ENCODE measurements at regions not wholly inside any gene's neighbourhood (a gene's known extent, or its start where the extent isn't known, plus 50 kb on each side); places are given as distances from the start of the nearest gene placed in this dataset.

- TF ChIP-seq CTCF (IDR thresholded peaks at IDR 0.05; ENCODE audit: low read depth, low read length), result no peak
- H3K4me3 ChIP-seq (ENCODE audit: low read depth, low read length), result no peak overlapping the region
These were observed 155.4 kb downstream of the DLL1 start for GRCh38 chr6:170135461-170135820.

- TF ChIP-seq CTCF (IDR thresholded peaks at IDR 0.05; ENCODE audit: low read depth, low read length), result no peak
- H3K4me3 ChIP-seq (ENCODE audit: low read depth, low read length), result no peak overlapping the region
These were observed 156.1 kb downstream of the DLL1 start for GRCh38 chr6:170134471-170135440.

GRCh38 chr6:170134031-170134470 is 156.8 kb downstream of the DLL1 start:
- H3K4me3 ChIP-seq (ENCODE audit: low read depth, low read length), result no peak overlapping the region

GRCh38 chr6:170132561-170132991 is 158.3 kb downstream of the DLL1 start:
- TF ChIP-seq CTCF (IDR thresholded peaks at IDR 0.05; ENCODE audit: low read depth, low read length), result no peak
- H3K4me3 ChIP-seq (ENCODE audit: low read depth, low read length), result no peak overlapping the region

More at GRCh38 chr6:170134031-170134470, 156.8 kb downstream of the DLL1 start:
- no peak for TF ChIP-seq CTCF (IDR thresholded peaks at IDR 0.05; ENCODE audit: low read depth, low read length)

- no peak for TF ChIP-seq CTCF (IDR thresholded peaks at IDR 0.05; ENCODE audit: low read depth, low read length)
- H3K4me3 ChIP-seq (ENCODE audit: low read depth, low read length), result no peak overlapping the region
These were observed 158.8 kb downstream of the DLL1 start for GRCh38 chr6:170132011-170132521.

GRCh38 chr6:170131351-170131750 is 159.5 kb downstream of the DLL1 start:
- TF ChIP-seq CTCF (IDR thresholded peaks at IDR 0.05; ENCODE audit: low read depth, low read length), result no peak
- no peak overlapping the region for H3K4me3 ChIP-seq (ENCODE audit: low read depth, low read length)

GRCh38 chr6:170130771-170131241 is 160.1 kb downstream of the DLL1 start:
- no peak overlapping the region for H3K4me3 ChIP-seq (ENCODE audit: low read depth, low read length)
- TF ChIP-seq CTCF (IDR thresholded peaks at IDR 0.05; ENCODE audit: low read depth, low read length), result no peak

Data from WI38 (cell line).